ENCODE measurements at regions not wholly inside any gene's neighbourhood (a gene's known extent, or its start where the extent isn't known, plus 50 kb on each side); places are given as distances from the start of the nearest gene placed in this dataset.

DNA sequence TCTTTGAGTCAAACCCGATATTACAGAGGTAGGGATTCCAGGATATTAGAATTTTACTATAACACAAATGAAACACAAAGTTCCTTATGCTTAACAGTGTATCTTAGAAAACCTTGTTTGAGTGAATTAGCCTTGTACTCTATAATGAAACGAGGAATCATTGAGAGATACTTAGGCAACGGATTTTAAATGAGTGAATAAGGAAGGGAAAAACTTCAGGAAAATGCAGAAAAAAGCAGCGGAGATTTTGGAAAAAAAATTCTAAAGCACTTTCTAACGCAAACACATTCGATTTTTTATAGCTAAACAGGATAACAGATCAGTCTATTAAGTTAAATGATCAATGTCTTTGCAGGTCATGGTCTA, 137.3 kb downstream of the HFE start:
- peak overlapping the region; percentile 86 for H3K4me2 ChIP-seq (ENCODE audit: insufficient read depth, insufficient read length, low read length)
- no peaks in the 10 kb centered on the region for H3K79me2 ChIP-seq (ENCODE audit: insufficient read depth, low read length)
- no peaks in the 10 kb centered on the region for H3K9me3 Mint-ChIP-seq
- no peaks in the 10 kb centered on the region for H3K27me3 Mint-ChIP-seq (ENCODE audit: low read depth)
- no peak overlapping the region for H3K27ac Mint-ChIP-seq
- H3K56ac ChIP-seq (ENCODE audit: insufficient read length, low read depth, low read length): no peak overlapping the region
- H4K20me1 ChIP-seq (ENCODE audit: control insufficient read depth, insufficient read depth, insufficient read length): no peaks in the 10 kb centered on the region
- peaks cover 23 to 42% of the 10 kb centered on the region in 2 experiments for H3K4me1 Mint-ChIP-seq
- no peaks in the 10 kb centered on the region for H3K79me1 ChIP-seq (ENCODE audit: insufficient read depth, low read depth, low read length, poor library complexity, severe bottlenecking)
- DNase-seq: no peak
- H3K23me2 ChIP-seq (ENCODE audit: insufficient read length, low read depth, low read length, poor library complexity, severe bottlenecking): peaks cover 10% of the 10 kb centered on the region
- H4K5ac ChIP-seq (ENCODE audit: insufficient read length, low read depth, low read length): no peak overlapping the region
- no peak overlapping the region for H4K91ac ChIP-seq (ENCODE audit: insufficient read length, low read depth, low read length)
- no peaks in the 10 kb centered on the region for H3K27me3 ChIP-seq (ENCODE audit: insufficient read depth, low read length)
- no peak overlapping the region for H2BK120ac ChIP-seq (ENCODE audit: low read depth, low read length, poor library complexity, severe bottlenecking)
- H3K14ac ChIP-seq (ENCODE audit: insufficient read depth, low read length): peak overlapping the region; percentile 24; the same call in 1 of the 2 replicates
- H2BK5ac ChIP-seq (ENCODE audit: insufficient read length, low read length): no peak overlapping the region
- no peak overlapping the region for H3K18ac ChIP-seq (ENCODE audit: insufficient read length, low read depth, low read length)
- H3K4me3 Mint-ChIP-seq: no peak overlapping the region
- no peaks in the 10 kb centered on the region for H3K36me3 Mint-ChIP-seq (ENCODE audit: insufficient read depth in 1 of 3, low read depth in 3 of 3)
- no peak overlapping the region; the same call in 1 of the 2 replicates for H3K4ac ChIP-seq (ENCODE audit: low read depth, low read length)
- H2AFZ ChIP-seq (ENCODE audit: low read length): no peak overlapping the region
- H2BK20ac ChIP-seq (ENCODE audit: low read depth, low read length, poor library complexity, severe bottlenecking): no peak overlapping the region
- H4K8ac ChIP-seq (replicated peaks; ENCODE audit: insufficient read length, low read depth, low read length): no peak overlapping the region
- TF ChIP-seq, protein P1, sequence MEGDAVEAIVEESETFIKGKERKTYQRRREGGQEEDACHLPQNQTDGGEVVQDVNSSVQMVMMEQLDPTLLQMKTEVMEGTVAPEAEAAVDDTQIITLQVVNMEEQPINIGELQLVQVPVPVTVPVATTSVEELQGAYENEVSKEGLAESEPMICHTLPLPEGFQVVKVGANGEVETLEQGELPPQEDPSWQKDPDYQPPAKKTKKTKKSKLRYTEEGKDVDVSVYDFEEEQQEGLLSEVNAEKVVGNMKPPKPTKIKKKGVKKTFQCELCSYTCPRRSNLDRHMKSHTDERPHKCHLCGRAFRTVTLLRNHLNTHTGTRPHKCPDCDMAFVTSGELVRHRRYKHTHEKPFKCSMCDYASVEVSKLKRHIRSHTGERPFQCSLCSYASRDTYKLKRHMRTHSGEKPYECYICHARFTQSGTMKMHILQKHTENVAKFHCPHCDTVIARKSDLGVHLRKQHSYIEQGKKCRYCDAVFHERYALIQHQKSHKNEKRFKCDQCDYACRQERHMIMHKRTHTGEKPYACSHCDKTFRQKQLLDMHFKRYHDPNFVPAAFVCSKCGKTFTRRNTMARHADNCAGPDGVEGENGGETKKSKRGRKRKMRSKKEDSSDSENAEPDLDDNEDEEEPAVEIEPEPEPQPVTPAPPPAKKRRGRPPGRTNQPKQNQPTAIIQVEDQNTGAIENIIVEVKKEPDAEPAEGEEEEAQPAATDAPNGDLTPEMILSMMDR (conservative IDR thresholded peaks at IDR 0.05): no peak
- H3K4me1 ChIP-seq (ENCODE audit: insufficient read depth, low read length): peaks cover 2% of the 10 kb centered on the region; the same call in 1 of the 2 replicates
- no peak overlapping the region for H2BK12ac ChIP-seq (ENCODE audit: insufficient read length, low read depth, low read length)
- no peaks in the 10 kb centered on the region for H3K9me3 ChIP-seq (ENCODE audit: control insufficient read depth, low read depth, low read length)
- WGBS (ENCODE audit: extremely low coverage, insufficient read length, low lambda C conversion rate): no CpG with 5 or more reads among the region's 6 CpGs
- H3K27ac ChIP-seq (ENCODE audit: insufficient read length, low read depth, low read length): peak overlapping the region; percentile 98
- no peak overlapping the region for H2AK5ac ChIP-seq (ENCODE audit: insufficient read length, low read length)
- no peak overlapping the region for H3K23ac ChIP-seq (ENCODE audit: insufficient read length, low read depth, low read length)
- peak overlapping the region; percentile 11 for H3T11ph ChIP-seq (ENCODE audit: low read length)
- peak overlapping the region; percentile 88 for H3K9ac ChIP-seq (ENCODE audit: extremely low read depth, insufficient read length, low read length)
- no peak overlapping the region for H2BK15ac ChIP-seq (ENCODE audit: low read depth, low read length)

All from H9 (cell line).